ENCODE measurements at regions not wholly inside any gene's neighbourhood (a gene's known extent, or its start where the extent isn't known, plus 50 kb on each side); places are given as distances from the start of the nearest gene placed in this dataset.

GRCh38 chr9:23309800-23310199, 516.2 kb downstream of the ELAVL2 start:
- DNase-seq (ENCODE audit: low read depth) = no peak
- H3K27me3 ChIP-seq (ENCODE audit: control insufficient read depth, insufficient read depth, low read length) = no peaks in the 10 kb centered on the region
- no peak for FAIRE-seq
- H3K36me3 ChIP-seq (ENCODE audit: control insufficient read depth, insufficient read depth, low read length) = no peaks in the 10 kb centered on the region
- no peak overlapping the region for H3K4me3 ChIP-seq (ENCODE audit: low read depth, low read length)
- TF ChIP-seq, protein P1, sequence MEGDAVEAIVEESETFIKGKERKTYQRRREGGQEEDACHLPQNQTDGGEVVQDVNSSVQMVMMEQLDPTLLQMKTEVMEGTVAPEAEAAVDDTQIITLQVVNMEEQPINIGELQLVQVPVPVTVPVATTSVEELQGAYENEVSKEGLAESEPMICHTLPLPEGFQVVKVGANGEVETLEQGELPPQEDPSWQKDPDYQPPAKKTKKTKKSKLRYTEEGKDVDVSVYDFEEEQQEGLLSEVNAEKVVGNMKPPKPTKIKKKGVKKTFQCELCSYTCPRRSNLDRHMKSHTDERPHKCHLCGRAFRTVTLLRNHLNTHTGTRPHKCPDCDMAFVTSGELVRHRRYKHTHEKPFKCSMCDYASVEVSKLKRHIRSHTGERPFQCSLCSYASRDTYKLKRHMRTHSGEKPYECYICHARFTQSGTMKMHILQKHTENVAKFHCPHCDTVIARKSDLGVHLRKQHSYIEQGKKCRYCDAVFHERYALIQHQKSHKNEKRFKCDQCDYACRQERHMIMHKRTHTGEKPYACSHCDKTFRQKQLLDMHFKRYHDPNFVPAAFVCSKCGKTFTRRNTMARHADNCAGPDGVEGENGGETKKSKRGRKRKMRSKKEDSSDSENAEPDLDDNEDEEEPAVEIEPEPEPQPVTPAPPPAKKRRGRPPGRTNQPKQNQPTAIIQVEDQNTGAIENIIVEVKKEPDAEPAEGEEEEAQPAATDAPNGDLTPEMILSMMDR (IDR thresholded peaks at IDR 0.05; ENCODE audit: insufficient read depth, low read length, severe bottlenecking) = no peak

GRCh38 chr9:23314247-23314646, 511.8 kb downstream of the ELAVL2 start:
- DNase-seq (ENCODE audit: low read depth) = no peak
- no peak for FAIRE-seq
- TF ChIP-seq, protein P1 (IDR thresholded peaks at IDR 0.05; ENCODE audit: insufficient read depth, low read length, severe bottlenecking) = no peak
- H3K36me3 ChIP-seq (ENCODE audit: control insufficient read depth, insufficient read depth, low read length) = no peaks in the 10 kb centered on the region
- no peak overlapping the region for H3K4me3 ChIP-seq (ENCODE audit: low read depth, low read length)
- no peaks in the 10 kb centered on the region for H3K27me3 ChIP-seq (ENCODE audit: control insufficient read depth, insufficient read depth, low read length)

GRCh38 chr9:23319092-23319491, 506.9 kb downstream of the ELAVL2 start:
- Histone ChIP-seq H3K36me3 (ENCODE audit: control insufficient read depth, insufficient read depth, low read length) (no peaks in the 10 kb centered on the region), H3K4me3 (ENCODE audit: low read depth, low read length) (no peak overlapping the region), H3K27me3 (ENCODE audit: control insufficient read depth, insufficient read depth, low read length) (no peaks in the 10 kb centered on the region)
- FAIRE-seq (no peak), DNase-seq (ENCODE audit: low read depth) (no peak)
- TF ChIP-seq, protein P1 (IDR thresholded peaks at IDR 0.05; ENCODE audit: insufficient read depth, low read length, severe bottlenecking) = no peak

- Histone ChIP-seq H3K27me3 (ENCODE audit: control insufficient read depth, insufficient read depth, low read length) (no peaks in the 10 kb centered on the region), H3K36me3 (ENCODE audit: control insufficient read depth, insufficient read depth, low read length) (no peaks in the 10 kb centered on the region), H3K4me3 (ENCODE audit: low read depth, low read length) (no peak overlapping the region)
- FAIRE-seq (no peak), DNase-seq (ENCODE audit: low read depth) (no peak)
- TF ChIP-seq, protein P1 (IDR thresholded peaks at IDR 0.05; ENCODE audit: insufficient read depth, low read length, severe bottlenecking) = no peak
These were observed 505.0 kb downstream of the ELAVL2 start for GRCh38 chr9:23321049-23321448.

- H3K27me3 ChIP-seq (ENCODE audit: control insufficient read depth, insufficient read depth, low read length) = no peaks in the 10 kb centered on the region
- FAIRE-seq (no peak), DNase-seq (ENCODE audit: low read depth) (peak; percentile 13)
- no peak overlapping the region for H3K4me3 ChIP-seq (ENCODE audit: low read depth, low read length)
- TF ChIP-seq, protein P1 (IDR thresholded peaks at IDR 0.05; ENCODE audit: insufficient read depth, low read length, severe bottlenecking) = no peak
- no peaks in the 10 kb centered on the region for H3K36me3 ChIP-seq (ENCODE audit: control insufficient read depth, insufficient read depth, low read length)
These were observed 503.6 kb downstream of the ELAVL2 start for GRCh38 chr9:23322392-23322791.

GRCh38 chr9:23324511-23324910, 501.5 kb downstream of the ELAVL2 start:
- H3K4me3 ChIP-seq (ENCODE audit: low read depth, low read length) = no peak overlapping the region
- TF ChIP-seq, protein P1 (IDR thresholded peaks at IDR 0.05; ENCODE audit: insufficient read depth, low read length, severe bottlenecking) = no peak
- FAIRE-seq = no peak
- H3K36me3 ChIP-seq (ENCODE audit: control insufficient read depth, insufficient read depth, low read length) = no peaks in the 10 kb centered on the region
- H3K27me3 ChIP-seq (ENCODE audit: control insufficient read depth, insufficient read depth, low read length) = no peaks in the 10 kb centered on the region
- DNase-seq (ENCODE audit: low read depth) = no peak
